Endothelial cell of umbilical vein (primary cell): ENCODE measurements at regions not wholly inside any gene's neighbourhood (a gene's known extent, or its start where the extent isn't known, plus 50 kb on each side); places are given as distances from the start of the nearest gene placed in this dataset.

Experiments
- BruUV-seq: library from RNA; stranded (reverse); fragments of 400-500 nt; replicated peaks from 2 replicates; lab custom pipeline; 2021; lab: Mats Ljungman, UMichigan
- CTCF ChIA-PET: fragments of 300-600, 350-600 bp; sonication (Branson Sonifier 250); formaldehyde crosslinking; loops from one replicate; lab custom pipeline; 2021; ENCODE audit warnings: antibody characterized with exemption, inconsistent platforms; lab: Charles Lee
- POLR2A ChIA-PET: fragments of 300-600, 350-600 bp; sonication (Branson Sonifier 250); formaldehyde crosslinking; loops from one replicate; lab custom pipeline; 2021; ENCODE audit warnings: antibody characterized with exemption, inconsistent platforms; lab: Charles Lee
- DNase-seq: peaks from one replicate; pipeline ENCODE4 v3.0.0-alpha.2; 2011; ENCODE audit warnings: low read depth, low spot score
- FAIRE-seq: peaks from 2 replicates; lab custom pipeline; 2011; peaks lifted over from hg19 to GRCh38; lab: Jason Lieb, UNC
- H2AFZ ChIP-seq: 2 replicates; pipeline ENCODE4 v1.6.0; 2012; ENCODE audit warnings: low read depth, low read length, control low read depth, inconsistent platforms
- H3K27ac ChIP-seq: 2 replicates; pipeline ENCODE4 v1.5.1; 2011; ENCODE audit warnings: low read depth, mild to moderate bottlenecking, control low read depth, low read length, moderate library complexity; ENCODE audit not compliant: insufficient read depth
- H3K27me3 ChIP-seq, 2 experiments: 2 replicates each; pipeline versions ENCODE4 v1.6.0 to v1.6.1; 2011; ENCODE audit warnings: low read length in 2 of 2, mixed read lengths in 1 of 2; ENCODE audit not compliant: control insufficient read depth in 2 of 2, insufficient read depth in 2 of 2
- H3K36me3 ChIP-seq, 2 experiments: 2 replicates in 1 of 2; 3 replicates in 1 of 2; pipeline ENCODE4 v1.5.1; 2011; ENCODE audit warnings: low read length in 2 of 2, mild to moderate bottlenecking in 1 of 2, moderate library complexity in 1 of 2; ENCODE audit not compliant: control insufficient read depth in 2 of 2, insufficient read depth in 2 of 2; ENCODE audit errors: extremely low read depth in 1 of 2
- H3K4me1 ChIP-seq: 3 replicates; pipeline ENCODE4 v1.5.1; 2011; ENCODE audit warnings: mild to moderate bottlenecking, low read length; ENCODE audit not compliant: control insufficient read depth, insufficient read depth; ENCODE audit errors: extremely low read depth
- H3K4me2 ChIP-seq: 2 replicates; pipeline ENCODE4 v1.6.1; 2011; ENCODE audit warnings: low read length, control low read depth, mixed read lengths; ENCODE audit not compliant: insufficient read depth
- H3K4me3 ChIP-seq, 3 experiments: fragments of 200-600 bp in 1 of 3; sonication (generic), shearing (Covaris generic) in 1 of 3; replicated peaks in 1 of 3; 2 replicates each; pipeline ENCODE4 v1.5.1; 2011 to 2016; ENCODE audit warnings: control low read depth in 3 of 3, low read length in 3 of 3, mild to moderate bottlenecking in 2 of 3, inconsistent platforms in 1 of 3, low read depth in 1 of 3, moderate library complexity in 1 of 3; ENCODE audit not compliant: insufficient read depth in 1 of 3
- H3K79me2 ChIP-seq: 2 replicates; pipeline ENCODE4 v1.6.0; 2012; ENCODE audit warnings: low read length, inconsistent platforms; ENCODE audit not compliant: control insufficient read depth, insufficient read depth
- H3K9ac ChIP-seq: replicated peaks from 2 replicates; pipeline ENCODE3; 2011; ENCODE audit warnings: low read length, control low read depth; ENCODE audit not compliant: insufficient read depth; ENCODE audit errors: extremely low read depth
- H3K9me1 ChIP-seq: replicated peaks from 3 replicates; pipeline ENCODE4 v1.6.0; 2011; ENCODE audit warnings: mild to moderate bottlenecking, low read length; ENCODE audit not compliant: control insufficient read depth, insufficient read depth; ENCODE audit errors: extremely low read depth
- H3K9me3 ChIP-seq: replicated peaks from 2 replicates; pipeline ENCODE4 v1.5.1; 2012; ENCODE audit warnings: low read length, inconsistent platforms; ENCODE audit not compliant: control insufficient read depth, insufficient read depth
- H4K20me1 ChIP-seq: replicated peaks from 2 replicates; pipeline ENCODE3; 2011; ENCODE audit warnings: mild to moderate bottlenecking, low read length; ENCODE audit not compliant: control insufficient read depth, insufficient read depth; ENCODE audit errors: extremely low read depth
- EZH2 ChIP-seq: IDR thresholded peaks from 2 replicates; pipeline ENCODE4 v1.6.1; 2012; ENCODE audit warnings: borderline replicate concordance, low read depth, mild to moderate bottlenecking, moderate library complexity, low read length, inconsistent platforms; ENCODE audit not compliant: severe bottlenecking
- FOS ChIP-seq: IDR thresholded peaks from 2 replicates; pipeline ENCODE4 v1.6.1; 2011; ENCODE audit warnings: mild to moderate bottlenecking, low read length, moderate library complexity, borderline replicate concordance; ENCODE audit not compliant: insufficient read depth
- GATA2 ChIP-seq: IDR thresholded peaks from 2 replicates; pipeline ENCODE4 v1.7.0; 2011; ENCODE audit warnings: low read depth, mild to moderate bottlenecking, moderate library complexity, mixed read lengths, low read length; ENCODE audit not compliant: insufficient read length, insufficient read depth
- JUN ChIP-seq: IDR thresholded peaks from 2 replicates; pipeline ENCODE4 v1.6.1; 2011; ENCODE audit warnings: borderline replicate concordance, low read depth; ENCODE audit not compliant: insufficient read length, insufficient read depth
- MAX ChIP-seq: IDR thresholded peaks from 2 replicates; pipeline ENCODE4 v1.6.1; 2011; ENCODE audit not compliant: insufficient read depth, insufficient read length
- MYC ChIP-seq: IDR thresholded peaks from one replicate; pipeline ENCODE4 v1.6.1; 2011; ENCODE audit warnings: mild to moderate bottlenecking, low read depth, low read length
- POLR2A ChIP-seq: IDR thresholded peaks from 2 replicates; pipeline ENCODE4 v1.6.1; 2012; ENCODE audit warnings: low read depth, mild to moderate bottlenecking, control low read depth, low read length
- POLR2AphosphoS5 ChIP-seq: IDR thresholded peaks from 2 replicates; pipeline ENCODE4 v1.6.1; 2012; ENCODE audit warnings: low read depth, mild to moderate bottlenecking, control low read depth, low read length, moderate library complexity; ENCODE audit not compliant: insufficient read depth
- dilution Hi-C: fragments of 300-500 bp; cut with MboI; formaldehyde crosslinking; loops from one replicate; pipeline ENCODE4 v1.15.0; 2019; ENCODE audit warnings: low sequenced_read_pairs; ENCODE audit not compliant: extremely low pct_ligation_motif_present
- intact Hi-C: fragments of 100-400 bp; cut with micrococcal nuclease; formaldehyde crosslinking; loops from one replicate; pipeline ENCODE4 v1.10.0; 2022
- TF ChIP-seq, protein P1 (sequence below), 2 donors: IDR thresholded peaks; 1 replicate in 1 of 2; 2 replicates in 1 of 2; pipeline ENCODE4 v1.5.1; 2011; ENCODE audit warnings: low read length in 2 of 2, mild to moderate bottlenecking in 2 of 2, moderate library complexity in 2 of 2, control low read depth in 1 of 2, inconsistent platforms in 1 of 2, low read depth in 1 of 2; ENCODE audit not compliant: insufficient read depth in 1 of 2; ENCODE audit errors: extremely low read depth in 1 of 2

DNA sequence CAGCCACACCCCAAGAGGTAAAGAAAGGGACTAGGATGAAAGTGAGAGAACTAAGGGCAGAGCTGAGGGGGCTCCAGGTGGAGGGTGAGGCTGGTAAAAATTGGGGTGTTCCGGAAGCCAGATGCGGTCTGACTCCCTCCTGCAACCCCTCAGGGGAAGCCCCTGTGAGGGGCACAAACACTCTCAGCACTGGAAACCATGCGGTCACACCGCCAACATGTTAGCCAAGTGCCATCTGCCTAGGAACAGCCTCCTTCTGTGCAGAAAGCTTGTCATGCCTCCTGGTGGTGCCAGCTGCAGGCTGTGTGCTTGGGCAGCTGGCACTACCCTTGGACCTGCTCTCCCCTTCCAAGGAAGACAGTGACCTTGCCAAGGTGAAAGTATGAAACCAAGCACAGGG lies 83.5 kb upstream of the RPL38 start:
- Histone ChIP-seq H3K4me1 (no peaks in the 10 kb centered on the region), H3K4me3 (no peak overlapping the region), H3K27ac (no peak overlapping the region), H3K27me3 (no peaks in the 10 kb centered on the region), H3K9ac (no peak overlapping the region), H3K79me2 (no peaks in the 10 kb centered on the region), H2AFZ (no peak overlapping the region), H3K4me2 (no peak overlapping the region), H3K36me3 (no peaks in the 10 kb centered on the region), H3K9me1 (no peaks in the 10 kb centered on the region), H3K9me3 (no peaks in the 10 kb centered on the region), H4K20me1 (no peaks in the 10 kb centered on the region)
- no peak for TF ChIP-seq POLR2AphosphoS5
- TF ChIP-seq EZH2: no peak
- TF ChIP-seq POLR2A: no peak
- TF ChIP-seq GATA2: no peak
- TF ChIP-seq, protein P1, sequence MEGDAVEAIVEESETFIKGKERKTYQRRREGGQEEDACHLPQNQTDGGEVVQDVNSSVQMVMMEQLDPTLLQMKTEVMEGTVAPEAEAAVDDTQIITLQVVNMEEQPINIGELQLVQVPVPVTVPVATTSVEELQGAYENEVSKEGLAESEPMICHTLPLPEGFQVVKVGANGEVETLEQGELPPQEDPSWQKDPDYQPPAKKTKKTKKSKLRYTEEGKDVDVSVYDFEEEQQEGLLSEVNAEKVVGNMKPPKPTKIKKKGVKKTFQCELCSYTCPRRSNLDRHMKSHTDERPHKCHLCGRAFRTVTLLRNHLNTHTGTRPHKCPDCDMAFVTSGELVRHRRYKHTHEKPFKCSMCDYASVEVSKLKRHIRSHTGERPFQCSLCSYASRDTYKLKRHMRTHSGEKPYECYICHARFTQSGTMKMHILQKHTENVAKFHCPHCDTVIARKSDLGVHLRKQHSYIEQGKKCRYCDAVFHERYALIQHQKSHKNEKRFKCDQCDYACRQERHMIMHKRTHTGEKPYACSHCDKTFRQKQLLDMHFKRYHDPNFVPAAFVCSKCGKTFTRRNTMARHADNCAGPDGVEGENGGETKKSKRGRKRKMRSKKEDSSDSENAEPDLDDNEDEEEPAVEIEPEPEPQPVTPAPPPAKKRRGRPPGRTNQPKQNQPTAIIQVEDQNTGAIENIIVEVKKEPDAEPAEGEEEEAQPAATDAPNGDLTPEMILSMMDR (IDR thresholded peaks at IDR 0.05; ENCODE audit: extremely low read depth in 1 of 2, insufficient read depth in 1 of 2, low read depth in 1 of 2, low read length in 2 of 2): no peak
- no peak for TF ChIP-seq MAX
- no peak for TF ChIP-seq MYC
- TF ChIP-seq JUN: no peak
- TF ChIP-seq FOS: no peak
- intact Hi-C loops (no loop called here), dilution Hi-C loops (no loop called here)
- CTCF ChIA-PET: no interaction called here
- DNase-seq (no peak), FAIRE-seq (no peak)
- no TSS peak for BruUV-seq
- POLR2A ChIA-PET: no interaction called here
